Stimulated activated CD4-positive, alpha-beta T cell treated with anti-CD3 and anti-CD28 coated beads, Interleukin-12 subunit alpha, Interleukin-12 subunit beta, amount 100 ng/mL, for 4 hours (primary cell): ENCODE measurements at regions not wholly inside any gene's neighbourhood (a gene's known extent, or its start where the extent isn't known, plus 50 kb on each side); places are given as distances from the start of the nearest gene placed in this dataset.

Experiments used
- DNase-seq: peaks from one replicate; pipeline ENCODE4 v3.0.0-alpha.2; 2020

GRCh38 chr2:71787476-71788185 is 334.3 kb downstream of the DYSF start:
- DNase-seq: no peak

- DNase-seq: no peak
Measured at GRCh38 chr2:71787108-71787415, 333.7 kb downstream of the DYSF start.

- DNase-seq: no peak
Measured at GRCh38 chr2:71786291-71787107, 333.1 kb downstream of the DYSF start.

- no peak for DNase-seq
Measured at GRCh38 chr2:71785516-71785981, 332.2 kb downstream of the DYSF start.

- DNase-seq: no peak
Measured at GRCh38 chr2:71784734-71785511, 331.6 kb downstream of the DYSF start.

- DNase-seq: no peak
Measured at GRCh38 chr2:71783815-71784214, 330.5 kb downstream of the DYSF start.

- DNase-seq: no peak
Measured at GRCh38 chr2:71783215-71783614, 329.9 kb downstream of the DYSF start.

GRCh38 chr2:71782323-71782722 is 329.0 kb downstream of the DYSF start:
- DNase-seq: no peak

GRCh38 chr2:71781695-71782228 is 328.4 kb downstream of the DYSF start:
- DNase-seq: no peak

GRCh38 chr2:71780162-71780561 is 326.8 kb downstream of the DYSF start:
- no peak for DNase-seq

- no peak for DNase-seq
Measured at GRCh38 chr2:71779774-71780105, 326.4 kb downstream of the DYSF start.

GRCh38 chr2:71778936-71779773 is 325.8 kb downstream of the DYSF start:
- DNase-seq: no peak

- DNase-seq: no peak
Measured at GRCh38 chr2:71778514-71778913, 325.2 kb downstream of the DYSF start.

- DNase-seq: no peak
Measured at GRCh38 chr2:71777946-71778345, 324.6 kb downstream of the DYSF start.

GRCh38 chr2:71776227-71776626 is 322.9 kb downstream of the DYSF start:
- DNase-seq: no peak

GRCh38 chr2:71773218-71773617 is 319.9 kb downstream of the DYSF start:
- DNase-seq: no peak

- no peak for DNase-seq
Measured at GRCh38 chr2:71772510-71773172, 319.3 kb downstream of the DYSF start.

- DNase-seq: no peak
Measured at GRCh38 chr2:71767663-71768062, 314.3 kb downstream of the DYSF start.

GRCh38 chr2:71759060-71759459 is 305.7 kb downstream of the DYSF start:
- DNase-seq: no peak

GRCh38 chr2:71757351-71757750 is 304.0 kb downstream of the DYSF start:
- no peak for DNase-seq

- DNase-seq: no peak
Measured at GRCh38 chr2:71756280-71756906, 303.0 kb downstream of the DYSF start.

- DNase-seq: no peak
Measured at GRCh38 chr2:71751590-71751989, 298.2 kb downstream of the DYSF start.
